GM19099 (cell line): ENCODE measurements at regions not wholly inside any gene's neighbourhood (a gene's known extent, or its start where the extent isn't known, plus 50 kb on each side); places are given as distances from the start of the nearest gene placed in this dataset.

Experiments used
- POLR2A ChIP-seq: IDR thresholded peaks from 3 replicates; pipeline ENCODE4 v1.6.1; 2011; ENCODE audit warnings: low read depth; ENCODE audit not compliant: insufficient read length; ENCODE audit errors: extremely low read depth

- TF ChIP-seq POLR2A = no peak
Measured at GRCh38 chr14:76974365-76974764, 54.1 kb downstream of the IRF2BPL start.

GRCh38 chr14:76971549-76971948, 57.0 kb downstream of the IRF2BPL start:
- TF ChIP-seq POLR2A = no peak

GRCh38 chr14:76968621-76969063, 59.9 kb downstream of the IRF2BPL start:
- TF ChIP-seq POLR2A = no peak

GRCh38 chr14:76967788-76968187, 60.7 kb downstream of the IRF2BPL start:
- TF ChIP-seq POLR2A = no peak

- no peak for TF ChIP-seq POLR2A
Measured at GRCh38 chr14:76965232-76965631, 63.3 kb downstream of the IRF2BPL start.

GRCh38 chr14:76964695-76965094, 63.8 kb downstream of the IRF2BPL start:
- no peak for TF ChIP-seq POLR2A

GRCh38 chr14:76963372-76963771, 65.1 kb downstream of the IRF2BPL start:
- no peak for TF ChIP-seq POLR2A

- no peak for TF ChIP-seq POLR2A
Measured at GRCh38 chr14:76962303-76962660, 66.2 kb downstream of the IRF2BPL start.

- TF ChIP-seq POLR2A = peak; percentile 45
Measured at GRCh38 chr14:76961631-76962302, 66.7 kb downstream of the IRF2BPL start.

- peak; percentile 38 for TF ChIP-seq POLR2A
Measured at GRCh38 chr14:76958980-76959710, 69.4 kb downstream of the IRF2BPL start.

- TF ChIP-seq POLR2A = no peak
Measured at GRCh38 chr14:76958020-76958979, 70.2 kb downstream of the IRF2BPL start.

- no peak for TF ChIP-seq POLR2A
Measured at GRCh38 chr14:76957224-76957891, 71.2 kb downstream of the IRF2BPL start.

GRCh38 chr14:76956316-76957090, 72.0 kb downstream of the IRF2BPL start:
- TF ChIP-seq POLR2A = peak; percentile 53
